ENCODE measurements at regions not wholly inside any gene's neighbourhood (a gene's known extent, or its start where the extent isn't known, plus 50 kb on each side); places are given as distances from the start of the nearest gene placed in this dataset.

DNA sequence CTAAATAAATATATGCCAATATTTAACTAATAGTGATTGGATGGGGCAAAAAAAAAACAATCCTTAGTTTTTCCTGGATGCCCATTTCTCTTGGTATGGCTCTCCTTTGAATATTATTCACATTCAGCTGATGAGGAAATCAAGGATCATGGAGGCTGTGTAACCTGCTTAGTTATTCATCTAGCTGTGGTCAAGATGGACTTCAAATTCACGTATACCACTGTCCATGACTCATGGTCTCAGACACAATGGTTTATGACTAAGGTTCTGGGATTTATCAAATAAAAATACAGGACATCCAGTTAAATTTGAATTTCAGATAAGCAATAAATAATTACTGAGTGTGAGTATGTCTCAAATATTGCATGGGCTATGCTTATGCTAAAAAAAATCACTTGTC is 191.5 kb upstream of the CELF2 start:
- Histone ChIP-seq H3K4me1 (no peaks in the 10 kb centered on the region), H3K9me3 (no peaks in the 10 kb centered on the region), H3K4me3 (no peak overlapping the region), H3K27me3 (ENCODE audit: low read depth) (no peaks in the 10 kb centered on the region), H3K36me3 (replicated peaks) (no peaks in the 10 kb centered on the region)
- in situ Hi-C loops (cut with MboI; ENCODE audit: low sequenced_read_pairs), result no loop called here
- DNase-seq (ENCODE audit: low spot score in 2 of 2), result no peak

DNA sequence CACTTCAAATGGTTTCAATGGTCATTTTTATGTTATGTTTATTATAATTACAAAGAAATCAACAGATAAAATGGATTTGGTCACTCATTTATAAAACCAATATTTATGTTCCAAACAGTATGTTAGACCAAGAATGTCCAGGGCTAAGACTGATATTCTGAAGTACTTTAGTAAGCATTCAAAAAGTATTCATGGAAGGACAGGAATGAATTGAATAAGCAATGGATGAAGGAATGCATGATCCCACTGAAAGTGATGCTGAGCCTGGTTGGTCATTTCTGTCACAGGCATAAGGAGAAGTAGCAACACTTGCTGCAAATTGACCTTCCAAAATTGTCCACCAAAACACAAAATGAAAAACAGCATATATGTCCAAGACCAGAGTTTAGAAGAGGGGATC is 189.0 kb upstream of the CELF2 start:
- DNase-seq (ENCODE audit: low spot score in 2 of 2), result no peak
- Histone ChIP-seq H3K9me3 (no peaks in the 10 kb centered on the region), H3K36me3 (replicated peaks) (no peaks in the 10 kb centered on the region), H3K4me3 (no peak overlapping the region), H3K4me1 (no peaks in the 10 kb centered on the region), H3K27me3 (ENCODE audit: low read depth) (no peaks in the 10 kb centered on the region)
- in situ Hi-C loops (cut with MboI; ENCODE audit: low sequenced_read_pairs), result no loop called here

DNA sequence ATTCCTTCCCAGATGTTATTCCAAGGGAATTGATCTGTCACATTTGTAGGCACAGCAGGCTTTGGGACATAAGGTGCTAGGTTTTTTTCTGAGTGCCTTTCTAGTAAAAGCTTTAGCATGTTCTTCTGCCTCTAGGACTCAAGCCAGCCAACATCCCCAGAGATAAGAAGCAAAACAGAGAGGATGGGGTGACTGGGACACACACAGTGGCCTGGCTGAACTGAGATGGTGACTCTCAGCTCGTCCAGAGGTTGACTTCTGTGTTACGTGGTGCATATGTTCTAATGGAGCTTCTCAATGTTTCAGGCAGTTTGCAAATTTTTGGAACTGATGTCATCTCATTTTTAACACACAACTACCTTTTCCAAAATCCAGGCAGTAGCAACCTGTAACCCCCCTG is 188.1 kb upstream of the CELF2 start:
- no peaks in the 10 kb centered on the region for H3K9me3 ChIP-seq
- H3K4me3 ChIP-seq, result no peak overlapping the region
- no peaks in the 10 kb centered on the region for H3K36me3 ChIP-seq (replicated peaks)
- H3K4me1 ChIP-seq, result no peaks in the 10 kb centered on the region
- DNase-seq (ENCODE audit: low spot score in 2 of 2), result no peak
- in situ Hi-C loops (cut with MboI; ENCODE audit: low sequenced_read_pairs), result no loop called here
- H3K27me3 ChIP-seq (ENCODE audit: low read depth), result no peaks in the 10 kb centered on the region

DNA sequence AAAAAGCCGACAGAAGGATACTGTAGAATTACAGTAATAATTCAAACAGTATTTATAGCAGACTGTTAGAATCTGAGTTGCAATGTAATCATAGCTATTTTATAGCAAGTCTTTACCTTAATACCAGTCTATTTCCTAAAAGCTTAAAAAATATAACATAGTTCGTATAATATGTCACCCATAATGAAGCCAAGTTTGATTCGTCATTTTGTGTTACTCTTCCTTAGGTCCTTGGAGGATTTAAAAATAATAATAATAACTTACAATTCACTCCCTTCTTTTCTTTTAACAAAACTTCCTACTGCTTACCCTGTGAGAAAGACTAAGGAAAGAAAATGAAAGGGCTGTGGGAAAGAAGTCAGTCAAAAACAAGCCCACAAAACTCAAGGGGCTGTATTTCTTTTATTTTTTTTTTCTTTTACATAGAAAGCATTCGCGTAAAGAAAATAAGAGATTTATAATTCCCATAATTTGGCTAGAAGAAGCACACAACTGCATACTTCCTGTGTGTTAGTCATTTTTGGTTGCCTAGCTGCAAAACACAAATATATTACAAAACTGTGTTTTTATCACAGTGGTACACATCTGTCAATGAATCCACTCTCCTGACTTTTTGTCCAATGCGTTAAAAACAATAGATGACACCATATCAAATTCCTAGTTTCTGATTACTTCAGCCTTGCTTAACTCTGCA is 187.2 kb upstream of the CELF2 start:
- H3K4me1 ChIP-seq, result no peaks in the 10 kb centered on the region
- H3K9me3 ChIP-seq, result no peaks in the 10 kb centered on the region
- no peaks in the 10 kb centered on the region for H3K27me3 ChIP-seq (ENCODE audit: low read depth)
- no peaks in the 10 kb centered on the region for H3K36me3 ChIP-seq (replicated peaks)
- no peak for DNase-seq (ENCODE audit: low spot score in 2 of 2)
- H3K4me3 ChIP-seq, result no peak overlapping the region
- in situ Hi-C loops (cut with MboI; ENCODE audit: low sequenced_read_pairs), result no loop called here

DNA sequence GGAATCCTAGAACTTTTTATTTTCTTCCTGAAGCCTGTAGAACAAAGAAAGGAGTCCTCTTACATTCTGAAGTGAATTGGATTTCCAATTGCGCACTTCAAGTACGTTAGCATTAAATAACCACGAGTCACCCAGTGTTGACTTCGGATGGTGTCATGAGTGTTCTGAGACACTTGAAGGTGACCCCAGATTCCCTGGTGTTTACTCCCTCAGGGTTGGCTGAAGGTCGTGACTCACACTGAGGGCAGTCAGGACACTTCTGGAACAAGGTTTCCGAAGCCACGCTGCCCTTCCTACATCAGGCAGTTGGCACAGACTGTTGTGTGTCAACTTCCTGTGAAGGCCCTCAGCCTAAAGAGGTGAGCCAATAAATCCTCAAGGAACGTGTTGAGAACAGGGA is 186.6 kb upstream of the CELF2 start:
- Histone ChIP-seq H3K27me3 (ENCODE audit: low read depth) (no peaks in the 10 kb centered on the region), H3K4me3 (no peak overlapping the region), H3K36me3 (replicated peaks) (no peaks in the 10 kb centered on the region), H3K9me3 (no peaks in the 10 kb centered on the region), H3K4me1 (no peaks in the 10 kb centered on the region)
- in situ Hi-C loops (cut with MboI; ENCODE audit: low sequenced_read_pairs), result no loop called here
- no peak for DNase-seq (ENCODE audit: low spot score in 2 of 2)

DNA sequence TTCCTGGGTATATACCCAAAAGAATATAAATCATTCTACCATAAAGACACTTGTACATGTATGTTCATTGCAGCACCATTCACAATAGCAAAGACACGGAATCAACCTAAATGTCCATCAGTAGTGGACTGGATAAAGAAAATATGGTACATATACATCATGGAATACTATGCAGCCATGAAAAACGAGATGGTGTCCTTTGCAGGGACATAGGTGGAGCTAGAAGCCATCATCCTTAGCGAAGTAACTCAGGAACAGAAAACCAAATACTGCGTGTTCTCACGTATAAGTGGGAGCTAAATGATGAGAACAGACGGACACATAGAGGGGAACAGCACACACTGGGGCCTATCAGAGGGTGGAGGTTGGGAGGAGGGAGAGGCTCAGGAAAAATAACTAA is 183.7 kb upstream of the CELF2 start:
- no peaks in the 10 kb centered on the region for H3K4me1 ChIP-seq
- in situ Hi-C loops (cut with MboI; ENCODE audit: low sequenced_read_pairs), result no loop called here
- H3K9me3 ChIP-seq, result no peaks in the 10 kb centered on the region
- H3K4me3 ChIP-seq, result no peak overlapping the region
- no peaks in the 10 kb centered on the region for H3K36me3 ChIP-seq (replicated peaks)
- no peak for DNase-seq (ENCODE audit: low spot score in 2 of 2)
- H3K27me3 ChIP-seq (ENCODE audit: low read depth), result no peaks in the 10 kb centered on the region

DNA sequence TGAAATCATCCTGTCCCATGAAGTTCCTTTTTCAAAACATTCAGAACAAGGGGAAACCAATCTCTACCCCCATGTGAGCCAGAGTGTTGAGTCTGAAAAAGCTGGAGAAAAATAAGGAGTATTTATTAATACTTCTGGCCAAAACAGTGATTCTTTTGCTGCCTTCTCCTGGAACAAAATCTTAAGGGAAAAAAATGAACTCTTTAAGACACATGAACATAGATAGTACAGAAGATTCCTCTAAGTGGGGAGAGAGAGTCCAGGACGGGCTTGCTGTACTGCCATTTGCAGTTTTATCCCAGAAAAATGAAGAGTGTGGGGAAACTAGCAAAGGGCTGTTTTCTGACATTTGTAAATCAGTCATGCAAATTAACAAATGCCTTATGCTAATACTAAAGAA is 173.4 kb upstream of the CELF2 start:
- no peak for DNase-seq (ENCODE audit: low spot score in 2 of 2)

DNA sequence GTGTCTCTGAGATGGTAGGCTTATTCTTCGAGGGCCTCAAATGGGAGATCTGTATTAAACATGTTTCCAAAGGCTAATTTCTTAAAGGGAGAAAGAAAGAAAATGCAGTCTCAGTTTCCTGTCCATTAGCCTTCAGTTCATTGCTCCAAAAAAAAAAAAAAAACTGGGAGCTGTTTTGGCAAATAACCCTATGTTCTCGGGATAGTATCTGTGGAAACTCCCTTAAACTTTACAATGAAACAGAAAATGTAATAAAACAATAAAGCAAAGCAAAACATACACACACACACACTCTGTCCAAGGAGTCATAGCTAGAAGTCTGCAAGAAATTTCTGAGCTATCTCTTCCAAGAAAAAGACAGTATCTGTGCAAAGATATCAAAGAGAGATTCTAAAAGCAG is 172.5 kb upstream of the CELF2 start:
- Histone ChIP-seq H3K4me3 (no peak overlapping the region), H3K36me3 (replicated peaks) (no peaks in the 10 kb centered on the region), H3K4me1 (no peaks in the 10 kb centered on the region), H3K27me3 (ENCODE audit: low read depth) (peaks cover 2% of the 10 kb centered on the region; the same call in 1 of the 2 replicates), H3K9me3 (no peaks in the 10 kb centered on the region)
- DNase-seq (ENCODE audit: low spot score in 2 of 2), result no peak
- in situ Hi-C loops (cut with MboI; ENCODE audit: low sequenced_read_pairs), result no loop called here

More for the DNA sequence above, 173.4 kb upstream of the CELF2 start:
- Histone ChIP-seq H3K4me3 (no peak overlapping the region), H3K9me3 (no peaks in the 10 kb centered on the region), H3K27me3 (ENCODE audit: low read depth) (peaks cover 2% of the 10 kb centered on the region; the same call in 1 of the 2 replicates), H3K36me3 (replicated peaks) (no peaks in the 10 kb centered on the region), H3K4me1 (no peaks in the 10 kb centered on the region)
- in situ Hi-C loops (cut with MboI; ENCODE audit: low sequenced_read_pairs), result no loop called here

DNA sequence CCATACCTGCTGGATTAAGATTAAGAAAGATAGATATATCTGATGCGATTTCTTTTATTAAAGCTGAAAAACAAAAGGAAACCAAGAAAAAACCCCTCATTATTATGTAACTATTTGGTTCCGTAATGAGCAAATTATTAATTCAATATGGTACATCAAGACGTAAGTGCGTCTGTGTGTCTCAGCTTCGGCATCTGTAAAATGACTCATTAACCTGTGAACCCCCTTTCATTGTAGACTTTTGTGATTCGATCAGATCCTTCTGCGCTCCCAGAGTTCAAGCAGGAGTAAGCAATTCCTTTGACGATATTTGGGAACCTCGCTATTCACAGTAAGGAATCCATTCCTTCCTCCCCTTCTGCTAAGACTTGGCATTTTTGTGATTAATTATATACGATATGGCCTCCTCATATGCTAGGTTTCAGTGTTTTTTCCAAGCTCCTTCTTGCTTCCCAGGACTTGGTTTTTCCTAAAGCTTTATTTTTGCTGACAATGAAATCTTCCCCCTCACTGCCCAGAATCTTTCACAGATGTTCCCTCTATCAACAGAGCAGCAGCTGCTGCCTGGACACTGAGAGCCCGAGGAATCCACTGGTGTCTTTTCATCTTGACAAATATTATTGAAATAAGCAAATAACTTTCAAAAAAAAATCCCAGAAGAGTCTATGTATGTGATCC is 171.7 kb upstream of the CELF2 start:
- H3K27me3 ChIP-seq (ENCODE audit: low read depth), result peaks cover 2% of the 10 kb centered on the region; the same call in 1 of the 2 replicates
- no peaks in the 10 kb centered on the region for H3K36me3 ChIP-seq (replicated peaks)
- H3K4me1 ChIP-seq, result no peaks in the 10 kb centered on the region
- DNase-seq (ENCODE audit: low spot score in 2 of 2), result no peak
- H3K9me3 ChIP-seq, result no peaks in the 10 kb centered on the region
- in situ Hi-C loops (cut with MboI; ENCODE audit: low sequenced_read_pairs), result no loop called here
- H3K4me3 ChIP-seq, result no peak overlapping the region

DNA sequence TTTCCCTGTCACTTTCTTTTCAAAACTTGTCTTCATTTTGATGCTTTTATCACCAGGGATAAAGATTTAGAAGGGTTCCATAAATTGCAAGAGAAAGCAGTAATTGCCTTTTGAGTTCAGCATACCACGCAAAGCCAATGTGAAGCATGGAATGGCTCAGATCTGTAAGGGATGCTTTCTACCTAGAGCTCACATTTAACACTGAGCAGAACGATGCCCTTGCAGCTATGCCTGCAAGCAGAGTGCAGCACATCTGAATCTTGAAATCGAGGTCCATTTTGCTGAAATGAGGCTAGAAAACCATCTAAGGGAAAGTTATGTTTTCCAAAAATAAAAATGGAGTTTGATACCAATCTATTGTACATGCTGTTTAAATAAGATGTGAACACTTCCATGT is 171.2 kb upstream of the CELF2 start:
- Histone ChIP-seq H3K27me3 (ENCODE audit: low read depth) (peaks cover 2% of the 10 kb centered on the region; the same call in 1 of the 2 replicates), H3K36me3 (replicated peaks) (no peaks in the 10 kb centered on the region), H3K4me1 (no peaks in the 10 kb centered on the region), H3K9me3 (no peaks in the 10 kb centered on the region), H3K4me3 (no peak overlapping the region)
- in situ Hi-C loops (cut with MboI; ENCODE audit: low sequenced_read_pairs), result no loop called here
- DNase-seq (ENCODE audit: low spot score in 2 of 2), result no peak

DNA sequence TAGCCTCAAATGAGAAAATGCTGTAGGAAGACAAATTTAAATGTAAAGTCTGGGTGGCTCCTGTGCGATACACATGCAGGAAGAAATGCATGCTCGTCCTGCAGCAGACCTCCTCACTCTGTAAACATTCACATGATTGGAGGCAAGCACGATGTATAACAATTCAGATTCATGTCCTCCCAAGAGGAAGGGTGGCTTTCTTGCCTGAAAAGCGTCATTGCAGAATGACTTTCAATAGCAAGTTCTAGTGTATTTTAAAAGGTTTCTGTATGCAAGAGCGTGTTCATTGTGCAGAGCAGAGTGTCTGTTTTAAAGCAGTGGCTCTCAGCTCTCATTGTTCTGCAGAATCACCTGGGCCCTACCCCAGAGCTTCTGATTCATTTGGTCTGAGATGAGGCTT is 170.3 kb upstream of the CELF2 start:
- Histone ChIP-seq H3K36me3 (replicated peaks) (no peaks in the 10 kb centered on the region), H3K9me3 (no peaks in the 10 kb centered on the region), H3K27me3 (ENCODE audit: low read depth) (peaks cover 2% of the 10 kb centered on the region; the same call in 1 of the 2 replicates), H3K4me3 (no peak overlapping the region), H3K4me1 (no peaks in the 10 kb centered on the region)
- no peak for DNase-seq (ENCODE audit: low spot score in 2 of 2)
- in situ Hi-C loops (cut with MboI; ENCODE audit: low sequenced_read_pairs), result no loop called here

DNA sequence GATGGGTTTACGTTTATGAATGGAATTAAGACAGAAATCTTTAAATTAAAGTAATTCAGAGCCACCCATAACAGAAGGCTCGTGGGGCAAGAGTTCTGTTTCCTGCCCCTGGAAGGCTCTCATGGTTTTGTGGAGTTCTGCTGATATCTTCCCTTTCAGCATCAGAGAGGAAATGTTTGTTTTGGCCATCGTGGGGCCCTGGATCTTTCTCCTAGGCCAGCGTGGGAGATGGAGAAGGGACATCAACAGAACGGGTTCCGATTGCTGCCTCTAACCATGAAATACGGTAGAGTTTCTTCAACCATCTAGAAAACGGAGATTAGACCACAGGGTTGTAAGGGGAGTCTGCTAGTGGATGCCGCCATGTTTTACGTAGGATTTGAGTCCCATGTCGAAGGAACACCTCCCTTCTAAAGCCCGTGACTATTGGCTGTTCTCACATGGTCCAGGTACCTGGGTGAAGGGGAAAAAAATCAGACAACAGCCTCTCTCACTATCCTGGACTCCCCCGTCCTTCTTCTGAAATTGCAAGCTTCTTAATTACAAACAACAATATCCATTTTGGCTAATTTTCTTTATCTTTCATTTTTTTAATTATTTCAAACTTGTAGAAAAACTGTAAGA is 169.1 kb upstream of the CELF2 start:
- no peaks in the 10 kb centered on the region for H3K36me3 ChIP-seq (replicated peaks)
- H3K4me3 ChIP-seq, result no peak overlapping the region
- DNase-seq (ENCODE audit: low spot score in 2 of 2), result no peak
- peaks cover 2% of the 10 kb centered on the region; the same call in 1 of the 2 replicates for H3K27me3 ChIP-seq (ENCODE audit: low read depth)
- no peaks in the 10 kb centered on the region for H3K9me3 ChIP-seq
- no peaks in the 10 kb centered on the region for H3K4me1 ChIP-seq
- in situ Hi-C loops (cut with MboI; ENCODE audit: low sequenced_read_pairs), result no loop called here

DNA sequence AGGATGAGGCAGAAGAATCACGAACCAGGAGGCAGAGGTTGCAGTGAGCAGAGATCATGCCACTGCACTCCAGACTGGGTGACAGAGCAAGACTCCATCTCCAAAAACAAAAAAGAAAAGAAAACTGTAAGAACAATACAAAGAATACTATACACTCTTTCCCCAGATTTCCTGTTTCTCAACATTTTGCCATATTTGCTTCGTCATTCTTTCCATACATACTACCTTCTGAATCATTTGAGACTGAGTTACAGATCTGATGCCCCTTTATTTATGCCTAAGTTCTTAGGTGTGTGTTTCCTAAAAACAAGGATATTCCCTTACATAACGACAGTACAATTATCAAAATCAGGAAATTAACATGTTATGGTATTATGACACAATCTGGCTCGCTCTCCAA is 168.4 kb upstream of the CELF2 start:
- Histone ChIP-seq H3K36me3 (replicated peaks) (no peaks in the 10 kb centered on the region), H3K27me3 (ENCODE audit: low read depth) (peaks cover 2% of the 10 kb centered on the region; the same call in 1 of the 2 replicates), H3K9me3 (no peaks in the 10 kb centered on the region), H3K4me1 (no peaks in the 10 kb centered on the region), H3K4me3 (no peak overlapping the region)
- in situ Hi-C loops (cut with MboI; ENCODE audit: low sequenced_read_pairs), result no loop called here
- DNase-seq (ENCODE audit: low spot score in 2 of 2), result no peak

DNA sequence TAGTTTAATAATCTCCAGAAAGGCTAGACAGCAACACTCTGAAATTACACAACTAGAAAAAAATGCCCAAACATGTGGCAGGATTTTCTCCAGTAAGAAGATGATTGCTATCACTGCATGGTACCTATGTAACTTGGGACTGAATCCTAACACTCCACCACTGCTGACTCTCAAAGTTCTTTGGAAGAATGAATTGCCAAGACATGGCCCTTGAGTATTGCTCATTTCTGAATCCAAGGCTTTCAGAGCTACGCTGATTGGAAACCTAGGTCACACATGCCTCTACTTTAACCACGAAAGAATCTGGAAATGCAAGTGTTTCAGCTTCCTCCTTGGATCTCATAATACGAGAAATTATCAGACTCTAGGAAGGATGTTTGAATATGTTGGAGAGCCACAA is 167.5 kb upstream of the CELF2 start:
- no peaks in the 10 kb centered on the region for H3K9me3 ChIP-seq
- H3K4me1 ChIP-seq, result no peaks in the 10 kb centered on the region
- DNase-seq (ENCODE audit: low spot score in 2 of 2), result no peak
- H3K27me3 ChIP-seq (ENCODE audit: low read depth), result peaks cover 2% of the 10 kb centered on the region; the same call in 1 of the 2 replicates
- no peaks in the 10 kb centered on the region for H3K36me3 ChIP-seq (replicated peaks)
- no peak overlapping the region for H3K4me3 ChIP-seq
- in situ Hi-C loops (cut with MboI; ENCODE audit: low sequenced_read_pairs), result no loop called here

Measured in HAP-1 (cell line).